ENCODE measurements at regions not wholly inside any gene's neighbourhood (a gene's known extent, or its start where the extent isn't known, plus 50 kb on each side); places are given as distances from the start of the nearest gene placed in this dataset.

GRCh38 chr6:97460394-97461080 lies 177.5 kb upstream of the MMS22L start:
- no peak overlapping the region for H2BK120ac ChIP-seq (replicated peaks; ENCODE audit: low read depth, low read length)
- no peak overlapping the region for H3K27ac ChIP-seq (ENCODE audit: low read depth, low read length)
- no peaks in the 10 kb centered on the region for H4K20me1 ChIP-seq (replicated peaks in 1 of 2; ENCODE audit: control insufficient read depth in 1 of 2, insufficient read depth in 2 of 2, low read length in 2 of 2)
- no peak overlapping the region for H3K4me3 ChIP-seq (ENCODE audit: extremely low read depth in 1 of 4, insufficient read depth in 2 of 4, low read depth in 3 of 4, low read length in 4 of 4)
- no peak overlapping the region for H2BK5ac ChIP-seq (ENCODE audit: low read depth, low read length)
- no peaks in the 10 kb centered on the region for H3K79me1 ChIP-seq (ENCODE audit: low read depth, low read length)
- H2BK15ac ChIP-seq (ENCODE audit: low read length) = no peak overlapping the region
- H3K4me2 ChIP-seq (ENCODE audit: insufficient read depth in 1 of 2, low read depth in 2 of 2, low read length in 2 of 2) = no peak overlapping the region
- no peaks in the 10 kb centered on the region for H3K23me2 ChIP-seq (ENCODE audit: low read depth, low read length)
- H4K5ac ChIP-seq (ENCODE audit: insufficient read length, low read depth, low read length) = no peak overlapping the region
- H3K36me3 ChIP-seq (ENCODE audit: control insufficient read depth in 2 of 4, insufficient read depth in 4 of 4, low read length in 3 of 4) = no peaks in the 10 kb centered on the region
- H3K18ac ChIP-seq (ENCODE audit: extremely low read depth, low read length) = no peak overlapping the region
- DNase-seq (ENCODE audit: low read depth in 1 of 2, low spot score in 2 of 2) = no peak
- peaks cover 0 to 4% (median 0%) of the 10 kb centered on the region in 4 experiments; a peak in 1 of 7 replicates for H3K4me1 ChIP-seq (replicated peaks in 1 of 4; ENCODE audit: control insufficient read depth in 3 of 4, insufficient read depth in 4 of 4, low read length in 3 of 4)
- no peak overlapping the region for H2BK12ac ChIP-seq (ENCODE audit: low read depth, low read length)
- ChIA-PET CTCF (ENCODE audit: partially characterized antibody) (interaction anchor here (1.2 to 1.7 kb wide), 3 partner anchors 20 to 37 kb away, joined by 3 to 4 read pairs (median 3); no protein-coding TSS in a partner anchor), POLR2A (ENCODE audit: partially characterized antibody) (no interaction called here)
- H3K14ac ChIP-seq (ENCODE audit: insufficient read length) = no peak overlapping the region
- no peak overlapping the region for H2BK20ac ChIP-seq (ENCODE audit: low read length)
- H3K79me2 ChIP-seq (ENCODE audit: control insufficient read depth in 1 of 2, insufficient read depth in 2 of 2, low read length in 2 of 2) = no peaks in the 10 kb centered on the region
- no peak overlapping the region for H3K9ac ChIP-seq (replicated peaks in 1 of 4; ENCODE audit: extremely low read depth in 1 of 4, low read depth in 3 of 4, low read length in 3 of 4)
- H4K8ac ChIP-seq (ENCODE audit: extremely low read depth, insufficient read depth, low read length) = no peak overlapping the region
- no peak overlapping the region for H2AK5ac ChIP-seq (ENCODE audit: low read depth, low read length)
- H3K9me3 ChIP-seq (ENCODE audit: insufficient read depth in 2 of 2, low read depth in 1 of 2, low read length in 1 of 2) = no peaks in the 10 kb centered on the region
- no peak for FAIRE-seq
- H3K27me3 ChIP-seq (replicated peaks in 1 of 4; ENCODE audit: control insufficient read depth in 3 of 4, extremely low read depth in 1 of 4, insufficient read depth in 3 of 4, low read length in 3 of 4) = no peaks in the 10 kb centered on the region
- H3K4ac ChIP-seq (replicated peaks; ENCODE audit: insufficient read length, low read depth, low read length) = no peak overlapping the region
- WGBS, 2 experiments (ENCODE audit: extremely low coverage in 1 of 2, insufficient coverage in 1 of 2, insufficient read length in 1 of 2, insufficient replicate concordance in 2 of 2, low coverage in 1 of 2, low lambda C conversion rate in 2 of 2, missing lambda C conversion rate in 1 of 2) = 89% methylated on average over 7 of the region's 7 CpGs; no CpG with 5 or more reads in 1 of the 2 experiments
- no peak overlapping the region for H3K23ac ChIP-seq (ENCODE audit: insufficient read length)
- H3K56ac ChIP-seq (replicated peaks; ENCODE audit: insufficient read length, low read depth, low read length) = no peak overlapping the region
- no peak overlapping the region for H2AFZ ChIP-seq (ENCODE audit: low read length)
- H4K91ac ChIP-seq (replicated peaks; ENCODE audit: insufficient read length, low read length) = no peak overlapping the region
- TF ChIP-seq BACH1 (IDR thresholded peaks at IDR 0.05; ENCODE audit: low read length) = no peak
- TF ChIP-seq RNF2 (IDR thresholded peaks at IDR 0.05; ENCODE audit: borderline replicate concordance, low read depth, low read length, missing control alignments, poor library complexity, severe bottlenecking) = no peak
- no peak for TF ChIP-seq TAF7 (optimal IDR thresholded peaks at IDR 0.05; ENCODE audit: borderline replicate concordance, low read depth, low read length)
